Lung microvascular endothelial cell (primary cell): ENCODE measurements at regions not wholly inside any gene's neighbourhood (a gene's known extent, or its start where the extent isn't known, plus 50 kb on each side); places are given as distances from the start of the nearest gene placed in this dataset.
"Not testable (repeated sequence)": the region's sequence is repeated elsewhere in the genome, so short reads cannot be mapped to it uniquely, and the experiment has no call there.

Experiments used
- DNase-seq, 2 donors: peaks; one replicate each; pipeline versions ENCODE4 v3.0.0 to v3.0.0-alpha.2; 2010; ENCODE audit warnings: low read depth in 2 of 2

DNA sequence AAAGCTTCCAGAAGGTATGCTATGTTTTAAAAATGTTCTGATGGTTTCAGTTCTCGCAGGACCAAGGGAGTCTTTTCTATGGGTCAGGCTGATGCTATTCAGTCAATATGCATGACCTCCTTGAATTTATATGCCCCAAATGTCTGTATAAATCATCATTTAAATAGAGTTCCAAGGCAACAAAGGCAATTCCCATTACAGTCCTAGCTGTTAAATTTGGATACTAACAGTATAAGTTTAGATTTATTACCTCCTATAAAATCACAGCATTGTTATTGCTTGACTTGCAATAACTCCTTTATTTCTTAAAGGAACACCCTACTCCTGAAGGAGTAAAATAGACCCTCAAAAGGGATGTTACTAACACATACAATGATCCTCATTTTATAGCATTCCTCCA is 387.7 kb upstream of the CHD1 start:
- DNase-seq = no peak

DNA sequence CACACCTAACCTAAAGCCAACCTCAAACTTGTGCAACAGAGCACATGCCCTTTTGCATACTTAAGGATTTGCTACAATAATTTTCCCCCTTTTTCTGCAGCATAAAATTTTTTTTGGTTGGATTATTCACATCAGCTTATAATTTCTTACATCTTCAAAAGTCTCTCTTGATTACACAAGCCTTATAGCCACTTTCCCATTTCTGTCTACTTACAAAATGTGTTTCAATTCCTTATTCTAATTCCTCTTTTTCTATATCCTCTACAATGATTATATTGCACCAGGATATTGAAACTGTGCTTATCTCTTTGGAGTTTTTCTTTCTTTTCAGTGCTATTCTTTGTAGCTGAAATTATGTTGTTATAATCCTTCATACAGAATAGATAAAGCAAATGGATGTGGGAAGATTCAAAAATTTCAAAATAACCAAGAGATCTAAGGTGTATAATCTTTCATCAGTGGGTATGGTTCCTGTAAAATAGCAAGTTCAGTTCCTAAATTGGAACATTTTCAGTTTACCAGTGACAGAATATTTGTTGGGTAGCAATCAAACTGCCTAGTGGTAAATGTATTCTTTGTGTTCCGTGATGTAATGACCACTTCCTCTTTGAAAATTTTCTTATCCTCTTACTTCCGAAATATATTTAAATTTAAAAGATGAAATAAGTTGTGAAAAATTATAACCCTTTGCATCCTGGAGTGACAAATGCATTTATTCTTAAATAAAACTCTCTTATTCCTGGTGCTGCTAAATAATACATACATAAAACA is 386.8 kb upstream of the CHD1 start:
- DNase-seq = no peak

DNA sequence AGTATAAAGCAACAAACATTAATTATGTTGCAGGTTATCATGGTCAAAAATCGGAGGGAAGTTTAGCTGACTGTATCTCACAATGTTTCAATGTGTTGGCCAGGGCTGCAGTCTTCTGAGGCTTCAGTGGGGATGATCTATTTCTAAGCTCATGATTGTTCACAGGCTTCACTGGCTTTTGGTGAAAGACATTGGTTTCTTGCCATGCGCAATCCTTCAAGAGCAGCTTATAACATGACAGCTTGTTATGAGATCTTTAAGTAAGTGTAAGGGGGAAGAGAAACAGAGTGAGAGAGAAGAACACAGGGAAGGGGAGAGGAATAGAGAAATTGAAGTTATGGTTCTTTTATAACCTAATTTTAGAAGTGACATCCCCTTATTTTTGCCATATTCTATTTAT is 385.9 kb upstream of the CHD1 start:
- DNase-seq = no peak

DNA sequence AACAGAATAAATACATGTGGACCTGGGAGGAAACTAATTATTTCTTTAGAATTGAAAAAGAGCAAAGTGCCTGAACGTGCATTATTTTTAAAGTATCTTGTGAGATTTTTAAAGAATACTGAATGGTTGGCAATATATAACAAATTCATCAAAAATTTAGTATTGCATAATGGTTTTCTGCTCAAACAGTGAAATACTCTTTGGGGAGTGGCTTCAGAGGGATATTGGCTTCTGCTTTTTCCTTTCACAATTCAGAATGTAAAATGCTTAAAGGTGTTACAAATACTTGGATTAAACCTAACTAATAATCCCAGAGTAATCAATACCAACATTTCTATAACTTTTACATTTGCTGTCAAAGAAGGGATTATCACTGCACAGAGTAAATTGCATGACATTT is 379.3 kb upstream of the CHD1 start:
- DNase-seq = no peak

DNA sequence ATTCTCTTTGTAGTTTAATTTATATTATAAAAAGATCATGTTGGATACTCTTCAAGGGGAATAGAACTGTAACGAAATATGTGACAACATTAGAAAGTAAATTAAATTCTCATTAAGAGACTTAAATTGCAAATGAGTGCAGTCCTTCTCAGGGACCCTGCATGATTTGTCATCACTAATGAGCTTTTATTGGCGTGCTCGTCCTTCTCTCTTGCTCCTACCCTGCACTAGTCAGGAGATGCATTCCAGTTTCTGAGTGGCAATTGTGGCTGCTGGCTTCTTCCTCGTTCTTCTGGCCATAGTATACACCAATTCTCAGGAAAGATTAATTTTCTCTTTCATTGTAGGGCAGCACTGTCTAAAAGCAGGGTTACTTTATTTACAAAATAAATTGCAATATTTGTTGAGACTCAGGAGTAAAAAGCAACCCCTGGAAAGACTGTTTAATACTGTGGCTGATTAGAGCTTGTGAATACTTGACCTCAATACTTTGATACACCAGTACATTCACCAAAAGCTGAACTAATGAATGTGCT is 376.3 kb upstream of the CHD1 start:
- no peak for DNase-seq

DNA sequence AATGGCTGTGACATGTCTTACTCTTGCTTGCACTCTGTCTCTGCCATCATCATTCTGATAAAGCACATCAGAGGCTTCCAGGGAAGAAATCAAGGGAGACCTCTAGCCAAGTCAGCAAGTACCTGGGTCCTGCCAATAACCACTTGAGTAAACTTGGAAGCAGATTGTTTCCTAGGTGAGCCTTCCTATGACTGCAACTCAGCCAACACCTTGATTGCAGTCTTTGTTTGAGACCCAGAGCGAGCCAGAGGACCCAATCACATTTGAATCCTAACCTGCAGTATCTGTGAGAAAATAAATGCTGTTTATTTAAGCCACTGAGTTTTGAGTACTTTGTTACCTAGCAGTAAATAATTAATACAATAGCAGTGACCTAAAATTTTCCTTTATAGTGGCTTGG is 356.8 kb upstream of the CHD1 start:
- no peak for DNase-seq

DNA sequence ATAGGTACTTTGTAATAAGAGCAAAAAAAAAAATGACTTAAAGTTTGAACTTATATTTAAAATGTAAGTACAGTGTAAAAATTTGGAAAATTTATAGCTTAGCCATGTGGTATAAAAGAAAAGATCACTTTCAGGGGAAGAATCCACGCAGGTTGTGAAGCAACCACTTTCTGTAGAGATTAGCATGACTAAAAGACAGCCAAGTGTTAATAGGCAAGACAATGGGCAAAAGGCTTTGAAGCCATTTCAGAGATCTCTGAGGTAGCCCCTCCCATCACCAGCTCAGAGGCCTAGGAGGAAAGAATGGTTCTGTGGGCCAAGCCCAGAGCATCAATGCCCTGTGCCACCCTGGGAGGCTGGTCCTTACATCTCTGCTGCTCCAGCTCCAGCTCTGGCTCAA is 346.3 kb upstream of the CHD1 start:
- no peak for DNase-seq

DNA sequence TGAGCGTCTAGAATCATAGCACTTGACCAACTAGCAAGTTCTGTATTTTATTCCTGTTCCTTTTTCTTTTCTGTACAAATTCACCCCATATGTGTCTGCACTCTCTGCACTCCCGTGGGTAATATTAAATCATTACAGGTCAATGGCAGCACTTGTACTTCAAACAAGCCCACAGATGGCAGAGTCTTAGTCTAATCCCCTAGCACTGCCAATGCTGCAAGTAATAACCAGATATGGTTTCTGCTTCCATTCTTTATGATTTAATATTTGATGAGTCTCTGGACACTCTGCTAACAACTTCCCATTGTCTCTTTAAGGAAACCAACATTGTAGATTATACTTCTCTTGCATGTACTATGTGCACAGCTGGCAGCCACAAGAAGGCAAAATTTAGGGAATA is 343.8 kb upstream of the CHD1 start:
- no peak for DNase-seq

DNA sequence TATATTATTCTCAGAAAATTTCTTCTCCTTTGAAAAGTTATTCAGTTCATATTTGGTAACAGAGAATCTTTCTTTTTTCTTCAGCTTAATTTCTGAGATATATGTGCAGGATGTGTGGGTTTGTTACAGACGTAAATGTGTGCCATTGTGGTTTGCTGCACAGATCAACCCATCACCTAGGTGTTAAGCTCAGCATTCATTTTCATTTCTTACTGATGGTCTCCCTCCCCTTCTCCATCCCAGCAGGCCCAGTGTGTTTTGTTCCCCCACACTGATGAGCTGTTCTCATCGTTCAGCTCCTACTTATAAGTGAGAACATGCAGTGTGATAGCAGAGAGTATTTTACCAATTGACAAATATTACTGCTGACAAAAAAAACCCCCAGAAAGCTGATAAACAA is 330.0 kb upstream of the CHD1 start:
- no peak for DNase-seq

DNA sequence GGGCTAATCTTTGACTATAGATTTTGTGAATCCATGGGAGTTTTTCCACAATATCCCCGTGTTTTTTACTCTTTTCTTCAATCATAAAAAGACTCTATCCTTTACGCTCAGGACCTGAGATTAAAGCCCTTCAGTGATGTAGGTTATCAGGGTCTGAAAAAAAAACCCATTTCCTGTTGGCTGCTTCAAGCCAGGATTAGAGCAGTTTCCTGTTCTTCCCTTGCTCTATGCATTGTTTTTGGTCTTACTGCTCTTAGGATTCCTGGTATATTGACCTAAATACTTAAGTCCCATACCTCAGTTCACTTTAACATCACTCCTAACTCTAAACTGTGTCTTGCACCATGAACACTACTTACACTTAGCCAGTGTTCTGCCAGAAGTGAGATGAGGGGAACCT is 319.3 kb upstream of the CHD1 start:
- DNase-seq = no peak

DNA sequence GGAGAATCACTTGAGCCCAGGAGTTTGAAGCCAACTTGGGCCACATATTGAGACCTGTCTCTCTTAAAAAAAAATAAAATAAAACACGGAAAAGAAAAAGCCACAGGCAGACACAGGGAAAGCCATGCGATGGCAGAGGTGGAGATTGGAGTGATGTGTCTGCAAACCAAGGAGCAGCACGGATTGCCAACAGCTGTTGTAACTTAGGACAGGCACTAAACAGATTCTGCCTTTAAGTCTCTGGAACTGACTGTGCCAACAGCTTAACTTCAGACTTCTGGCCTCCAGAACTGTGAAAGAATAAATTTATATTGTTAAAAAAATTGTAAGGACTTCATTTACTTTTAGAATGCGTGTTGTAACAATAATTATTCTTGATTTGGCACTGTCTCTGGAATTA is 318.5 kb upstream of the CHD1 start:
- no peak for DNase-seq

DNA sequence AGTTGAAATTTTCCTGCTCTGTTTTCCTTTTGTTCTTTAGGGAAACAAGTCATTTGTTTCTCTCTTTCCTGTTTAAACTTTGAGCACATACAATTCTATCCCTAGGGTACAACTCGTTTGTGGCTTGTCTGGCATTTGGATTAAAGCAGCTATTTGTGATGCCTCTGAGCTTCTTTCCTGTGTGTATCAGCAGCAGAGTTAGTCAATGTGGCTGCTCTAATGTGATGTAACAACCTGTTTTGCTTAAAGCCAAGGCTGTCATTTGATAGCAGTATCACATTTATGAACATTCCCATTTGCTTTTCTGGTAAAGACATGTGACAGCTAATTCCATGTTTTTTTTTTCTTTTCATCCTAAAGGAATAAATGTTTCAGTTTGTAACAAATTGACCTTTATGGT is 314.3 kb upstream of the CHD1 start:
- DNase-seq = no peak

DNA sequence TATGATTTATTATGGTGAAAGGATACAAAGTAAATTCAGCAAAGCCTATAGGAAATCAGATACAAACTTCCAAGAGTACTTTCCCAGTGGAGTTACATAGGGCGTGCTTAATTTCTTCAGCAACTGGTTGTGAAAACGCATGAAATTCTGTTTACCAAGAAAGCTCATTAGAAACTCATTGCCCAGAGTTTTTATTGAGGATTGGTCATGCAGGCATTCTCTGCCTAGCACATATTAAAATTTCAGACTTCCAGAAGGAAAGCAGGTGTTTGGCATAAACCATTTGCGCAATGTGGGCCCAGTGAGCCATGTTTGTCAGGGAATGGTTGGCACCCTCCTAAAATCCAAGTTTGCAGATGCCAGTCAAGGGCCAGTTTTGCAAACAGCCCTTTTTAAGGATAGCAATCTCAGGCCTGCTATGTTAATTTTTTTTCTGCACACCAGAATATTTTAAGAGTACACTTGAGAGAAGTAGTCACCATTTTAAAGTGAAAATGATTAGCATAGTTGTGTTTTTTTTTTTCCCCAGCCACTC is 311.1 kb upstream of the CHD1 start:
- DNase-seq = no peak

DNA sequence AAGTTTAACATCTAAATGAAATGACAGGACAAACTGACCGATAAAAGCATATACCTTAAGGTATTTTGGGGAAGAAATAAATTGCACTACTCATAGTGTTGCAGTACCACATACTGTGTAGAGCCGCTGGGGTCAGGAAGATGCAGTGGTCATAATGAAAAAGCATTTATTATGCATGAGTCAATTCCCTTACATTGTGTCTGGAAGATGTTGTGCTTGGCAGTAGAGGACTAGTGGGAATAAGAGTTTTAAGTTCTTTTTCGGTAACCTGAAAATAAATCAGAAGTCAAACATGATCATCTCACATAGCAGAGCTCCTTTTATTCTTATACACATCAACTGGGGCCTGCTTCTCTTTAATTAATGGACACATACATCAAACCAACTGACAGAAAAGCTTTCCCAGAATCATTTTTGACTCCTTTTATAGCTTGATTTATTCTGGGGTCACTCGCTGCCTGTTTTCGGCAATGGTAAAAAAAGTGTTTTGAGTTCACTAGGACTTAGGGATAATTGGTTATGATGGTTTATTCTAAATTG is 262.5 kb upstream of the CHD1 start:
- no peak for DNase-seq

DNA sequence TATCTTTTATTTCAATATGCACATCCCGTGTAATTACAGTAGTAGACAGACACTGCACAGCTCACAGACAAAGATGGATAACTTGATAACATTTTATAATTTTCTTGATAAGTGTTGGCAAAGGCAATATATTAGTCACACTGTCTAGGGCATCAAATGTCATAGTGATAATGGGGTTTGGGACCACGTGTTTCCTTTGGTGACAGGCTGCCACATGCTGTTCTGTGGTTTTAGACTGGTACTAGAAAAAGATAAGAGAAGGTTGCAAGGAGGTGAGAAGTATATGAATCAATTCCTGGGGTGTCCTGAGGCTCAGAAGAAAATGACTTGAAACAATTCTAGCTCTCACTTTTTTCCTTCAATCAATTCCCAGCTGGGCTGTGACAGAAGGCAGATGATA is 258.8 kb upstream of the CHD1 start:
- DNase-seq = no peak

DNA sequence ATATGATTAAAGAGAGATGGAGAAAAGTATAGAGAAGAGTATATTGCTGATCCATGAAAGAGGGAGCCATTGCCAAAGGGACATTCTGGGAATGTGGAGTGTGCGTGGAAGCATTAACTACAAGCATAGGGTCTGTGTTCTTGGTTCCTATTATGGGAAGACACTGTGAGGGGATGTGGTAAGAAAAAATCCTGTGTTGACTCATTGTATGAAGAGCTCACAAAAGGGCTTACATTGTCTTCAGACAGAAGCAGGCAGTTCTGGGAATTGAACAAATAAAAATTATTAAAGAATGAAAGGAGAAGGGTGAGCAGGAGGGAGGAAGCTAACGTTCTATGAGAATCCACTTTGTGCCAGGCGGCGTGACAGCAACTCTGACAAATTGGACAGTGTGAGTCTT is 250.4 kb upstream of the CHD1 start:
- DNase-seq = no peak

DNA sequence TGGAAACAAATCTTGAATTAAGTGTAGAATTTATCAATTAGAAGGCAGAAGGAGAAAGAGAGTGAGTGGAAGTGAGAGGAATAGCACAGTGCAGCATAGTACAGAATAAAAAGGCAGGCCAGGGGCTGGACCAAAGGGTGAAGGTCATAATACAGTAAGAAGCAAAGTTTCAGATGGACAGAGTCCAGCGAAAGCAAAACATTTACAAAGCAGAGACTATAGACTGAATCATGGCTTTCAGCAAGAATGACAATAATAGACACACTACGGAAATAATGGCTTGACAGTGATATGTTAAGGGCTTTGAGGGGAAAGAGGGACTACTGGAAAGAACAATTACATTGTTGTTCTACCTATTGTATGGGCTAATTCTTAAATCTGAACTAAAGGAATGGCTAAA is 249.0 kb upstream of the CHD1 start:
- no peak for DNase-seq

DNA sequence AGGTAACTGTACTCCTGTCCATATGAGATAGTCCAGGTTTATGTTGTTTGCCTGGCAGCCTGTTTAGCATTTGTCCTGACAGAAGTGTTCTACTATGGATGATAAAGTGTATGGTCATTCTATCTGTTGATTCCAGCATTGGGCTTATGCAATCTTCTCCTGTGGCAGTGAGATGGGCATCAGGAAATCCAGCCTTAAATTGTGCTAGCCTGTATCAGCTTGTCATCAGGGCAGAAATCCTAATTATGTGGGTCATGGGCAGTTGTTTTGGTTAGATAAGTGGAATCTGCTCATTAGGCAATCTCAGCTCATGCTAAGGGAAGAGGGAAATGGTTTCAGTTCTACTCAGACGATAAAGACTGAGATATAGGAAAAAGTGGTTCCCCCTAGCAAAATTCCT is 247.4 kb upstream of the CHD1 start:
- no peak for DNase-seq

DNA sequence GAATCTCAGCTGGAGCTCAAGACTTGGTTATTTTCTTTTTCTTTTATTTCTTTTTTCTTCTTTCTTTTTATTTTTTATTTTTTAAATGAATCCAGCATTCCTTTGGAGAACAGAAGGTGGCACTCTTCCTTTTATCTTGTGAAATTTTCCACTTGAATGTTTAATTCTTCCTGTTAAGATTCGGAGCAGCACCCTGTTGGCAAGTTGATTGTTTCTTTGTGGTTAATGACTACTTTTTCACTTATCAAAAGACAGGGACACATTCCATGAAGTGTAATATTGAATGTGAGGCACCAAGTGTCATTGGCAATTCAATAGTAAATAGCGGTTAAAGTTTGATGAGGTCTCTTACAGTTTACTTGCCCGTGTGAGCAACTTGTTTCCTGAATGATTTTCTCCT is 240.5 kb upstream of the CHD1 start:
- peak in 1 of 2 donors; percentile 11 for DNase-seq

DNA sequence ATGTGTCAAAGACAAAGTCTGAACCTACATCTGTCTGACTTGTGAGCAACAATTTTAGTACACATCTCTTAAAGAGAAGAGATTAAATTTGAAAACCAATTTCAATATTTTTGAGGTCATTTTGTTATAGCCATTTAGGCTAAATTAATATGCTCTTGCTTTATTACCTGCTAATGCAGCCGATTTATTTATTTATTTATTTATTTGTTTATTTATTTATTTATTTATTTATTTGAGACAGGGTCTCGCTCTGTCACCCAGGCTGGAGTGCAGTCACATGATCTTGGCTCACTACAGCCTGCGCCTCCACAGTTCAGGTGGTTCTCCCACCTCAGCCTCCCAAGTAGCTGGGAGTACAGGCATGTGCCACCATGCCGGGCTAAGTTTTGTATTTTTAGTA is 232.7 kb upstream of the CHD1 start:
- not testable (repeated sequence) for DNase-seq

DNA sequence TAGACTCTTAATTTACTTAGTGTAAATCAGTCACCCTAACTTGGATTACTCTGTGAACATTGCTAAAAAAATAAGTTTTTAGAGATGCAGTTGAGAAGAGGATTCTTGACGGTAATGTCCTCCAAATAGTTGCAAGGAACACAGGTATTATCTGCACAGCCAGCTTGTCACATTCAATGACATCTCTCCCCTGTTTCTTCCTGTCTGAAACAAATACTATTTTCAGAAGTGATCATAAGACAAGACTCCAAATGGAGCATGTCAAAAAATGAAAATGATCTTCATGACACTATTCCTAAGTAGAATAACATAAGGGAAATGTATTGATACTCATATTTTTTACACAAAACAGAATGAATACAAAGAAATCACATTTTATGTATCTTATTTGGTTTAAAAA is 227.9 kb upstream of the CHD1 start:
- DNase-seq = no peak

DNA sequence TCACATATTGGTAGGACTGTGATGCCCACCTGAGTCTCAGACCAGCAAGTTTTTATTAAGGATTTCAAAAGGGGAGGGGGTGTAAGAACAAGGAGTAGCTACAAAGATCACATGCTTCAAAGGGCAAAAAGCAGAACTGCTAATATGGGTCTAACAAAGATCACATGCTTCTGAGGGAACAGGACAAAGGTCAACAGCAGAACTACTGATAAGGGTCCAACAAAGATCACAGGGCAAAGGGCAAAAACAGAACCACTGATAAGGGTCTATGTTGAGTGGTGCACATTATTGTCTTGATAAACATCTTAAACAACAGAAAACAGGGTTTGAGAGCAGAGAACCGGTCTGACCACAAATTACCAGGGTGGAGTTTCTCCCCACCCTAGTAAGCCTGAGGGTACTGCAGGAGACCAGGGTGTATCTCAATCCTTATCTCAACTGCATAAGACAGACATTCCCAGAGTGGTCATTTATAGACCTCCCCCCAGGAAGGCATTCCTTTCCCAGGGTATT is 214.5 kb upstream of the CHD1 start:
- not testable (repeated sequence) for DNase-seq

DNA sequence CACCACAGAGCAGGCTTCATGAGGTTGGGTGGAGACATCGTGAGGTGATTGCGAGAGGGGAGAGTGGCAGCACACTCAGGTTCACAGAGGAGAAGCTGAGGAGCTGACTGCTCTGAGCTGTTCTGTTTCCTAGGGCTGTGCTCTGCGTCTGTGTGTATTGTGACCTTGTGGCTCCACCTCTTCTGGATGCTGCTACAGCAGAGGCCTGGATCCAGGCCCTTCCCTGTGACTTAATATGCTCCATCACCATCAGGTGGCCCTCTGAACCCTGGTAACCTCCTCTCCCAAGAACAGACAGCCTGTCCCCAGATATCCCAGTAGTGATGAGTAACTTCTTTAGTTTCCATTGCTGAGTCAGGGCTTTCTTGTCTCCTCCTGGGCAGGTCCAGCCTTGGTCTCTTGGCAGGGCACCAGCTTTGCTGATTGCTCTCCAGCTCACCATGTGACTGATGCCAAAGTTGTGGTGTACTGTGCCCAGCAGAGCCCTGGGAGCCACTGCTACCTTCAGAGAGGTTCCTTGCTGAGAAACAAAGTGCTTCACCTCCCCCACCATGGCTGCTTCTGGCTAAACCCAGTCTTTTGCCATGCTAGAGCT is 212.8 kb upstream of the CHD1 start:
- DNase-seq = no peak
